HFF-Myc (cell line): ENCODE measurements at regions not wholly inside any gene's neighbourhood (a gene's known extent, or its start where the extent isn't known, plus 50 kb on each side); places are given as distances from the start of the nearest gene placed in this dataset.

Source experiments
- DNase-seq: peaks from one replicate; pipeline ENCODE4 v3.0.0-alpha.2; 2011; ENCODE audit warnings: low read depth; ENCODE audit errors: extremely low read depth
- H3K4me3 ChIP-seq: replicated peaks from 2 replicates; pipeline ENCODE4 v1.5.1; 2011; ENCODE audit warnings: low read depth, mild to moderate bottlenecking, control low read depth, low read length
- CTCF ChIP-seq: IDR thresholded peaks from 2 replicates; pipeline ENCODE4 v1.5.1; 2012; ENCODE audit warnings: mild to moderate bottlenecking, low read depth, low read length, control low read depth; ENCODE audit errors: missing control alignments

- H3K4me3 ChIP-seq: no peak overlapping the region
- DNase-seq: no peak
- no peak for TF ChIP-seq CTCF
Measured at GRCh38 chr13:68023838-68024581, 793.9 kb upstream of the PCDH9 start.

- no peak for TF ChIP-seq CTCF
- DNase-seq: no peak
- H3K4me3 ChIP-seq: no peak overlapping the region
Measured at GRCh38 chr13:68019901-68020300, 789.8 kb upstream of the PCDH9 start.

- H3K4me3 ChIP-seq: no peak overlapping the region
- TF ChIP-seq CTCF: no peak
- no peak for DNase-seq
Measured at GRCh38 chr13:68009546-68009945, 779.4 kb upstream of the PCDH9 start.

GRCh38 chr13:68007576-68007975 is 777.4 kb upstream of the PCDH9 start:
- TF ChIP-seq CTCF: no peak
- no peak overlapping the region for H3K4me3 ChIP-seq
- DNase-seq: no peak

GRCh38 chr13:67996101-67996500 is 766.0 kb upstream of the PCDH9 start:
- no peak overlapping the region for H3K4me3 ChIP-seq
- no peak for DNase-seq
- no peak for TF ChIP-seq CTCF

- H3K4me3 ChIP-seq: no peak overlapping the region
- DNase-seq: no peak
- no peak for TF ChIP-seq CTCF
Measured at GRCh38 chr13:67990868-67991267, 760.7 kb upstream of the PCDH9 start.

GRCh38 chr13:67986234-67986633 is 756.1 kb upstream of the PCDH9 start:
- DNase-seq: no peak
- H3K4me3 ChIP-seq: no peak overlapping the region
- no peak for TF ChIP-seq CTCF
